PC-3 (cell line): ENCODE measurements at regions not wholly inside any gene's neighbourhood (a gene's known extent, or its start where the extent isn't known, plus 50 kb on each side); places are given as distances from the start of the nearest gene placed in this dataset.

Experiments
- CTCF ChIP-seq: fragments of 300-600 bp; sonication (generic); conservative IDR thresholded peaks from 2 replicates; pipeline ENCODE4 v1.5.1; 2017; ENCODE audit warnings: antibody characterized with exemption, low read depth, mild to moderate bottlenecking, low read length
- EZH2 ChIP-seq: fragments of 300-600 bp; sonication (generic); IDR thresholded peaks from one replicate; pipeline ENCODE4 v1.6.1; 2017; ENCODE audit warnings: antibody characterized with exemption, mild to moderate bottlenecking, low read length; ENCODE audit not compliant: unreplicated experiment
- EZH2phosphoT487 ChIP-seq: fragments of 300-600 bp; sonication (generic); IDR thresholded peaks from 2 replicates; pipeline ENCODE4 v1.6.1; 2018; ENCODE audit warnings: mild to moderate bottlenecking, antibody characterized with exemption, low read length, borderline replicate concordance

GRCh38 chr10:28995497-28995896 is 293.4 kb upstream of the LYZL1 start:
- no peak for TF ChIP-seq CTCF
- no peak for TF ChIP-seq EZH2
- no peak for TF ChIP-seq EZH2phosphoT487
